HL-60 (cell line): ENCODE measurements at regions not wholly inside any gene's neighbourhood (a gene's known extent, or its start where the extent isn't known, plus 50 kb on each side); places are given as distances from the start of the nearest gene placed in this dataset.

Experiments used
- GABPA ChIP-seq: IDR thresholded peaks from 2 replicates; pipeline ENCODE4 v1.6.1; 2012; ENCODE audit warnings: low read depth
- POLR2AphosphoS5 ChIP-seq: IDR thresholded peaks from 2 replicates; pipeline ENCODE4 v1.6.1; 2012; ENCODE audit warnings: low read depth
- SPI1 ChIP-seq: IDR thresholded peaks from 2 replicates; pipeline ENCODE4 v1.6.1; 2012; ENCODE audit warnings: low read depth, mild to moderate bottlenecking, borderline replicate concordance
- TF ChIP-seq, protein P1 (sequence below): IDR thresholded peaks from one replicate; pipeline ENCODE4 v1.5.1; 2011; ENCODE audit warnings: low read length, control low read depth, inconsistent platforms; ENCODE audit not compliant: insufficient read depth
- TF ChIP-seq, protein P2 (sequence below): IDR thresholded peaks from 2 replicates; pipeline ENCODE4 v1.6.1; 2012; ENCODE audit warnings: low read depth; ENCODE audit not compliant: insufficient replicate concordance

- TF ChIP-seq, protein P1, sequence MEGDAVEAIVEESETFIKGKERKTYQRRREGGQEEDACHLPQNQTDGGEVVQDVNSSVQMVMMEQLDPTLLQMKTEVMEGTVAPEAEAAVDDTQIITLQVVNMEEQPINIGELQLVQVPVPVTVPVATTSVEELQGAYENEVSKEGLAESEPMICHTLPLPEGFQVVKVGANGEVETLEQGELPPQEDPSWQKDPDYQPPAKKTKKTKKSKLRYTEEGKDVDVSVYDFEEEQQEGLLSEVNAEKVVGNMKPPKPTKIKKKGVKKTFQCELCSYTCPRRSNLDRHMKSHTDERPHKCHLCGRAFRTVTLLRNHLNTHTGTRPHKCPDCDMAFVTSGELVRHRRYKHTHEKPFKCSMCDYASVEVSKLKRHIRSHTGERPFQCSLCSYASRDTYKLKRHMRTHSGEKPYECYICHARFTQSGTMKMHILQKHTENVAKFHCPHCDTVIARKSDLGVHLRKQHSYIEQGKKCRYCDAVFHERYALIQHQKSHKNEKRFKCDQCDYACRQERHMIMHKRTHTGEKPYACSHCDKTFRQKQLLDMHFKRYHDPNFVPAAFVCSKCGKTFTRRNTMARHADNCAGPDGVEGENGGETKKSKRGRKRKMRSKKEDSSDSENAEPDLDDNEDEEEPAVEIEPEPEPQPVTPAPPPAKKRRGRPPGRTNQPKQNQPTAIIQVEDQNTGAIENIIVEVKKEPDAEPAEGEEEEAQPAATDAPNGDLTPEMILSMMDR: no peak
- TF ChIP-seq POLR2AphosphoS5: no peak
- TF ChIP-seq SPI1: no peak
- TF ChIP-seq, protein P2, sequence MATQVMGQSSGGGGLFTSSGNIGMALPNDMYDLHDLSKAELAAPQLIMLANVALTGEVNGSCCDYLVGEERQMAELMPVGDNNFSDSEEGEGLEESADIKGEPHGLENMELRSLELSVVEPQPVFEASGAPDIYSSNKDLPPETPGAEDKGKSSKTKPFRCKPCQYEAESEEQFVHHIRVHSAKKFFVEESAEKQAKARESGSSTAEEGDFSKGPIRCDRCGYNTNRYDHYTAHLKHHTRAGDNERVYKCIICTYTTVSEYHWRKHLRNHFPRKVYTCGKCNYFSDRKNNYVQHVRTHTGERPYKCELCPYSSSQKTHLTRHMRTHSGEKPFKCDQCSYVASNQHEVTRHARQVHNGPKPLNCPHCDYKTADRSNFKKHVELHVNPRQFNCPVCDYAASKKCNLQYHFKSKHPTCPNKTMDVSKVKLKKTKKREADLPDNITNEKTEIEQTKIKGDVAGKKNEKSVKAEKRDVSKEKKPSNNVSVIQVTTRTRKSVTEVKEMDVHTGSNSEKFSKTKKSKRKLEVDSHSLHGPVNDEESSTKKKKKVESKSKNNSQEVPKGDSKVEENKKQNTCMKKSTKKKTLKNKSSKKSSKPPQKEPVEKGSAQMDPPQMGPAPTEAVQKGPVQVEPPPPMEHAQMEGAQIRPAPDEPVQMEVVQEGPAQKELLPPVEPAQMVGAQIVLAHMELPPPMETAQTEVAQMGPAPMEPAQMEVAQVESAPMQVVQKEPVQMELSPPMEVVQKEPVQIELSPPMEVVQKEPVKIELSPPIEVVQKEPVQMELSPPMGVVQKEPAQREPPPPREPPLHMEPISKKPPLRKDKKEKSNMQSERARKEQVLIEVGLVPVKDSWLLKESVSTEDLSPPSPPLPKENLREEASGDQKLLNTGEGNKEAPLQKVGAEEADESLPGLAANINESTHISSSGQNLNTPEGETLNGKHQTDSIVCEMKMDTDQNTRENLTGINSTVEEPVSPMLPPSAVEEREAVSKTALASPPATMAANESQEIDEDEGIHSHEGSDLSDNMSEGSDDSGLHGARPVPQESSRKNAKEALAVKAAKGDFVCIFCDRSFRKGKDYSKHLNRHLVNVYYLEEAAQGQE: no peak
- no peak for TF ChIP-seq GABPA
Measured at GRCh38 chr5:72692651-72693442, 123.6 kb upstream of the TNPO1 start.
